Activated effector memory CD4-positive, alpha-beta T cell treated with Interleukin-2 at 50 U/mL for 16 hours (primary cell): ENCODE measurements at regions not wholly inside any gene's neighbourhood (a gene's known extent, or its start where the extent isn't known, plus 50 kb on each side); places are given as distances from the start of the nearest gene placed in this dataset.
"Not testable (repeated sequence)": the region's sequence is repeated elsewhere in the genome, so short reads cannot be mapped to it uniquely, and the experiment has no call there.

ENCODE experiments used
- DNase-seq: peaks from one replicate; pipeline ENCODE4 v3.0.0-alpha.2; 2020

GRCh38 chr15:21018176-21018575, 152.1 kb upstream of the POTEB2 start:
- DNase-seq = not testable (repeated sequence)

- not testable (repeated sequence) for DNase-seq
Observed at GRCh38 chr15:21017326-21017725, 151.2 kb upstream of the POTEB2 start.

GRCh38 chr15:21016589-21016988, 150.5 kb upstream of the POTEB2 start:
- DNase-seq = not testable (repeated sequence)

- DNase-seq = not testable (repeated sequence)
Observed at GRCh38 chr15:21015171-21015570, 149.1 kb upstream of the POTEB2 start.

- DNase-seq = not testable (repeated sequence)
Observed at GRCh38 chr15:21013308-21013707, 147.2 kb upstream of the POTEB2 start.

GRCh38 chr15:21009651-21010050, 143.5 kb upstream of the POTEB2 start:
- not testable (repeated sequence) for DNase-seq

GRCh38 chr15:21003459-21003858, 137.3 kb upstream of the POTEB2 start:
- not testable (repeated sequence) for DNase-seq

GRCh38 chr15:21001950-21002349, 135.8 kb upstream of the POTEB2 start:
- not testable (repeated sequence) for DNase-seq

- DNase-seq = not testable (repeated sequence)
Observed at GRCh38 chr15:20991691-20992090, 125.6 kb upstream of the POTEB2 start.

GRCh38 chr15:20991253-20991652, 125.1 kb upstream of the POTEB2 start:
- DNase-seq = not testable (repeated sequence)

- not testable (repeated sequence) for DNase-seq
Observed at GRCh38 chr15:20986775-20987174, 120.7 kb upstream of the POTEB2 start.

GRCh38 chr15:20978057-20978456, 111.9 kb upstream of the POTEB2 start:
- DNase-seq = not testable (repeated sequence)

- not testable (repeated sequence) for DNase-seq
Observed at GRCh38 chr15:20972762-20973161, 106.6 kb upstream of the POTEB2 start.

- DNase-seq = not testable (repeated sequence)
Observed at GRCh38 chr15:20959299-20959698, 93.2 kb upstream of the POTEB2 start.

- not testable (repeated sequence) for DNase-seq
Observed at GRCh38 chr15:20929322-20929721, 63.2 kb upstream of the POTEB2 start.
